SK-N-SH (cell line): ENCODE measurements at regions not wholly inside any gene's neighbourhood (a gene's known extent, or its start where the extent isn't known, plus 50 kb on each side); places are given as distances from the start of the nearest gene placed in this dataset.

Experiments used
- CTCF ChIA-PET: fragments of 300-600, 350-600 bp; formaldehyde crosslinking; extraction: SDS; loops from one replicate; lab custom pipeline; 2021; lab: Yijun Ruan, JAX
- POLR2A ChIA-PET: fragments of 350-600 bp; sonication (Branson Sonifier 250); formaldehyde crosslinking; extraction: SDS; loops from one replicate; lab custom pipeline; 2020; ENCODE audit warnings: antibody characterized with exemption, inconsistent platforms; lab: Yijun Ruan, JAX
- DNase-seq: peaks from one replicate; pipeline ENCODE4 v3.0.0; 2012
- H2AFZ ChIP-seq: fragments of 200-600 bp; sonication (generic); 2 replicates; pipeline ENCODE4 v1.8.1; 2016; ENCODE audit warnings: antibody characterized with exemption, mild to moderate bottlenecking, low read depth
- H3F3A ChIP-seq: fragments of 200-600 bp; sonication (generic); replicated peaks from 2 replicates; pipeline ENCODE3; 2016; ENCODE audit warnings: antibody characterized with exemption, mild to moderate bottlenecking; ENCODE audit not compliant: insufficient read depth
- H3K27ac ChIP-seq, 2 experiments: fragments of 200-500 bp in 1 of 2; fragments of 200-600 bp in 1 of 2; sonication (Bioruptor generic) in 1 of 2; sonication (generic), shearing (Covaris generic) in 1 of 2; 2 replicates each; pipeline versions ENCODE4 v1.5.1 to v1.6.1; 2014 to 2016; ENCODE audit warnings: low read depth in 2 of 2, inconsistent platforms in 1 of 2, low read length in 1 of 2, mild to moderate bottlenecking in 1 of 2, mixed read lengths in 1 of 2
- H3K27me3 ChIP-seq: fragments of 200-600 bp; sonication (generic), shearing (Covaris generic); 2 replicates; pipeline ENCODE4 v1.6.1; 2016; ENCODE audit warnings: mixed run types; ENCODE audit not compliant: insufficient read depth
- H3K36me3 ChIP-seq, 2 experiments: fragments of 200-500 bp in 1 of 2; fragments of 200-600 bp in 1 of 2; sonication (Bioruptor generic) in 1 of 2; sonication (generic) in 1 of 2; replicated peaks in 1 of 2; 2 replicates each; pipeline versions ENCODE3 to v1.5.1; 2014 to 2016; ENCODE audit warnings: low read length in 1 of 2, mild to moderate bottlenecking in 1 of 2; ENCODE audit not compliant: insufficient read depth in 2 of 2, control insufficient read depth in 1 of 2
- H3K4me1 ChIP-seq, 2 experiments: fragments of 200-500 bp in 1 of 2; fragments of 200-600 bp in 1 of 2; sonication (Bioruptor generic) in 1 of 2; sonication (generic), shearing (Covaris generic) in 1 of 2; 2 replicates each; pipeline versions ENCODE4 v1.5.1 to v1.6.1; 2014 to 2016; ENCODE audit warnings: low read depth in 1 of 2, low read length in 1 of 2, mixed run types in 1 of 2; ENCODE audit not compliant: insufficient read depth in 2 of 2, control insufficient read depth in 1 of 2
- H3K4me2 ChIP-seq: fragments of 200-600 bp; sonication (generic), shearing (Covaris generic); 2 replicates; pipeline ENCODE4 v1.6.1; 2017; ENCODE audit warnings: mixed run types
- H3K4me3 ChIP-seq, 2 experiments: fragments of 200-500 bp in 1 of 2; fragments of 200-600 bp in 1 of 2; sonication (Bioruptor generic) in 1 of 2; sonication (generic), shearing (Covaris generic) in 1 of 2; 2 replicates each; pipeline versions ENCODE4 v1.5.1 to v1.8.1; 2014 to 2016; ENCODE audit warnings: low read depth in 2 of 2, inconsistent platforms in 1 of 2, low read length in 1 of 2, mild to moderate bottlenecking in 1 of 2, mixed read lengths in 1 of 2, moderate library complexity in 1 of 2
- H3K79me2 ChIP-seq: fragments of 200-600 bp; sonication (generic); 2 replicates; pipeline ENCODE4 v1.8.1; 2017; ENCODE audit warnings: mild to moderate bottlenecking; ENCODE audit not compliant: insufficient read depth
- H3K9ac ChIP-seq: fragments of 200-600 bp; sonication (generic); 2 replicates; pipeline ENCODE4 v1.6.1; 2017; ENCODE audit warnings: mixed run types
- H3K9me2 ChIP-seq: fragments of 200-600 bp; sonication (generic); 2 replicates; pipeline ENCODE4 v1.6.1; 2017; ENCODE audit warnings: mixed run types
- H3K9me3 ChIP-seq: fragments of 200-600 bp; sonication (generic); 2 replicates; pipeline ENCODE4 v1.6.1; 2017; ENCODE audit warnings: mixed run types, mild to moderate bottlenecking, moderate library complexity
- H4K20me1 ChIP-seq: fragments of 200-600 bp; sonication (generic); 2 replicates; pipeline ENCODE4 v1.6.1; 2017; ENCODE audit warnings: mild to moderate bottlenecking, mixed run types; ENCODE audit not compliant: insufficient read depth
- CHD2 ChIP-seq: fragments of 150-350 bp; IDR thresholded peaks from 2 replicates; pipeline ENCODE4 v1.6.1; 2018; ENCODE audit warnings: low read length; ENCODE audit not compliant: partially characterized antibody
- ELF1 ChIP-seq: IDR thresholded peaks from 2 replicates; pipeline ENCODE4 v1.4.0; 2012
- EP300 ChIP-seq, 2 experiments: IDR thresholded peaks; 2 replicates each; pipeline versions ENCODE4 v1.4.0 to v1.6.1; 2012; ENCODE audit warnings: borderline replicate concordance in 1 of 2, low read depth in 1 of 2, low read length in 1 of 2
- EZH2phosphoT487 ChIP-seq: fragments of 200-600 bp; sonication (generic); IDR thresholded peaks from 2 replicates; pipeline ENCODE4 v1.6.1; 2017; ENCODE audit warnings: low read depth, mixed run types, mild to moderate bottlenecking, antibody characterized with exemption, moderate library complexity, borderline replicate concordance
- FOXJ3 ChIP-seq: sonication (generic); formaldehyde crosslinking; IDR thresholded peaks from 2 replicates; pipeline ENCODE4 v1.5.1; 2020; ENCODE audit warnings: mild to moderate bottlenecking, missing genetic modification reagents
- FOXM1 ChIP-seq: IDR thresholded peaks from 2 replicates; pipeline ENCODE4 v1.4.0; 2012; ENCODE audit warnings: low read depth, mild to moderate bottlenecking
- GATA2 ChIP-seq: sonication (generic); formaldehyde crosslinking; IDR thresholded peaks from 2 replicates; pipeline ENCODE4 v1.5.0; 2020; ENCODE audit warnings: mild to moderate bottlenecking, missing genetic modification reagents
- JUND ChIP-seq: IDR thresholded peaks from 2 replicates; pipeline ENCODE4 v1.4.0; 2012
- MEF2A ChIP-seq: IDR thresholded peaks from 2 replicates; pipeline ENCODE4 v1.4.0; 2012; ENCODE audit warnings: low read depth, borderline replicate concordance
- MXI1 ChIP-seq: IDR thresholded peaks from 2 replicates; pipeline ENCODE4 v1.6.1; 2012; ENCODE audit warnings: mild to moderate bottlenecking, low read depth, low read length, improper control_type of control experiment
- NRF1 ChIP-seq: IDR thresholded peaks from 2 replicates; pipeline ENCODE4 v1.6.1; 2012; ENCODE audit warnings: low read depth, mild to moderate bottlenecking, low read length
- POLR2AphosphoS5 ChIP-seq: IDR thresholded peaks from 2 replicates; pipeline ENCODE4 v1.6.1; 2012; ENCODE audit warnings: low read depth, low read length
- YY1 ChIP-seq: IDR thresholded peaks from 2 replicates; pipeline ENCODE4 v1.4.0; 2012; ENCODE audit warnings: low read depth, mild to moderate bottlenecking
- WGBS: methylation state at CpG from one replicate; pipeline ENCODE4 v1.1.6; 2017; ENCODE audit warnings: low lambda C conversion rate; 5-methylcytosine and 5-hydroxymethylcytosine counted together
- TF ChIP-seq, protein P1 (sequence below): fragments of 200-600 bp; sonication (generic); IDR thresholded peaks from 2 replicates; pipeline ENCODE4 v1.6.1; 2017; ENCODE audit warnings: antibody characterized with exemption, mild to moderate bottlenecking, moderate library complexity
- TF ChIP-seq, protein P2 (sequence below): IDR thresholded peaks from 2 replicates; pipeline ENCODE4 v1.4.0; 2012; ENCODE audit warnings: low read depth, borderline replicate concordance
- TF ChIP-seq, protein P3 (sequence below): IDR thresholded peaks from 2 replicates; pipeline ENCODE4 v1.6.1; 2012; ENCODE audit warnings: mild to moderate bottlenecking, low read depth, low read length, moderate library complexity
- TF ChIP-seq, protein P4 (sequence below): fragments of 150-350 bp; IDR thresholded peaks from 2 replicates; pipeline ENCODE4 v1.6.1; 2017; ENCODE audit warnings: antibody characterized with exemption, low read length, low read depth, borderline replicate concordance

DNA sequence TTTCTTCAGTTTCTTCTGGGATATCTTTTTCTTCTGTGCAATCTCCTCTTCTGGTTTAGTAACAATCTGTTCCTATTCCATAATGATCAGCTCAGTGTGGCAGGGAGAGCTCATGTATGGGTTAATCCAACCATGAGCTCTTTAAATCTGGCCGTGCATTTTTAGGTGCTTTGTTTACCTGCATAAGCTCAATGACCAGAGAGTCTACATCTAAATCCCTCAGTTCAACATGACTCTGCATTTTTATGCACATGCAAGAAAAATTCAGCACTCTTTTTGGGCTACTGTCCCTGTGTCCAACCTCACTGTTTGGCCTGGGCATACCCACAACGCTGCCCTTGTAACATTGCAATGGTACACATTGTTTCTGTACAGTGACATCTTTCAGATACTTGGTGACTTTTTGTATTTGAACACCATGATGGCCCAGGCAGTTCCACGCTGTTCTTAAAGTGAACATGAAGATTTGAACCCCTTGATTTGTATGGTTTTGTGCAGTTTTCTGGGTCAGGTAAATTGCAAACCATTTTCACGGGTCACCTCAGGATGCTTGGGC lies 243.3 kb upstream of the SRRM4 start:
- Histone ChIP-seq H2AFZ (no peak overlapping the region), H3K27me3 (no peaks in the 10 kb centered on the region), H3K79me2 (no peaks in the 10 kb centered on the region), H3K36me3 (no peaks in the 10 kb centered on the region), H3K4me1 (peaks cover 0 to 6% of the 10 kb centered on the region in 2 experiments; a peak in 1 of 4 replicates)
- TF ChIP-seq EZH2phosphoT487 (no peak), NRF1 (no peak), FOXJ3 (CRISPR knock-in tag) (no peak), CHD2 (no peak), MXI1 (no peak), GATA2 (no peak), EP300 (IDR thresholded peaks at IDR 0.05; ENCODE audit: borderline replicate concordance in 1 of 2, low read depth in 1 of 2, low read length in 1 of 2) (no peak), ELF1 (no peak), YY1 (no peak), JUND (no peak), MEF2A (no peak), POLR2AphosphoS5 (no peak), FOXM1 (no peak)
- TF ChIP-seq, protein P1, sequence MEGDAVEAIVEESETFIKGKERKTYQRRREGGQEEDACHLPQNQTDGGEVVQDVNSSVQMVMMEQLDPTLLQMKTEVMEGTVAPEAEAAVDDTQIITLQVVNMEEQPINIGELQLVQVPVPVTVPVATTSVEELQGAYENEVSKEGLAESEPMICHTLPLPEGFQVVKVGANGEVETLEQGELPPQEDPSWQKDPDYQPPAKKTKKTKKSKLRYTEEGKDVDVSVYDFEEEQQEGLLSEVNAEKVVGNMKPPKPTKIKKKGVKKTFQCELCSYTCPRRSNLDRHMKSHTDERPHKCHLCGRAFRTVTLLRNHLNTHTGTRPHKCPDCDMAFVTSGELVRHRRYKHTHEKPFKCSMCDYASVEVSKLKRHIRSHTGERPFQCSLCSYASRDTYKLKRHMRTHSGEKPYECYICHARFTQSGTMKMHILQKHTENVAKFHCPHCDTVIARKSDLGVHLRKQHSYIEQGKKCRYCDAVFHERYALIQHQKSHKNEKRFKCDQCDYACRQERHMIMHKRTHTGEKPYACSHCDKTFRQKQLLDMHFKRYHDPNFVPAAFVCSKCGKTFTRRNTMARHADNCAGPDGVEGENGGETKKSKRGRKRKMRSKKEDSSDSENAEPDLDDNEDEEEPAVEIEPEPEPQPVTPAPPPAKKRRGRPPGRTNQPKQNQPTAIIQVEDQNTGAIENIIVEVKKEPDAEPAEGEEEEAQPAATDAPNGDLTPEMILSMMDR = no peak
- TF ChIP-seq, protein P2, sequence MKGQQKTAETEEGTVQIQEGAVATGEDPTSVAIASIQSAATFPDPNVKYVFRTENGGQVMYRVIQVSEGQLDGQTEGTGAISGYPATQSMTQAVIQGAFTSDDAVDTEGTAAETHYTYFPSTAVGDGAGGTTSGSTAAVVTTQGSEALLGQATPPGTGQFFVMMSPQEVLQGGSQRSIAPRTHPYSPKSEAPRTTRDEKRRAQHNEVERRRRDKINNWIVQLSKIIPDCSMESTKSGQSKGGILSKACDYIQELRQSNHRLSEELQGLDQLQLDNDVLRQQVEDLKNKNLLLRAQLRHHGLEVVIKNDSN = no peak
- TF ChIP-seq, protein P3, sequence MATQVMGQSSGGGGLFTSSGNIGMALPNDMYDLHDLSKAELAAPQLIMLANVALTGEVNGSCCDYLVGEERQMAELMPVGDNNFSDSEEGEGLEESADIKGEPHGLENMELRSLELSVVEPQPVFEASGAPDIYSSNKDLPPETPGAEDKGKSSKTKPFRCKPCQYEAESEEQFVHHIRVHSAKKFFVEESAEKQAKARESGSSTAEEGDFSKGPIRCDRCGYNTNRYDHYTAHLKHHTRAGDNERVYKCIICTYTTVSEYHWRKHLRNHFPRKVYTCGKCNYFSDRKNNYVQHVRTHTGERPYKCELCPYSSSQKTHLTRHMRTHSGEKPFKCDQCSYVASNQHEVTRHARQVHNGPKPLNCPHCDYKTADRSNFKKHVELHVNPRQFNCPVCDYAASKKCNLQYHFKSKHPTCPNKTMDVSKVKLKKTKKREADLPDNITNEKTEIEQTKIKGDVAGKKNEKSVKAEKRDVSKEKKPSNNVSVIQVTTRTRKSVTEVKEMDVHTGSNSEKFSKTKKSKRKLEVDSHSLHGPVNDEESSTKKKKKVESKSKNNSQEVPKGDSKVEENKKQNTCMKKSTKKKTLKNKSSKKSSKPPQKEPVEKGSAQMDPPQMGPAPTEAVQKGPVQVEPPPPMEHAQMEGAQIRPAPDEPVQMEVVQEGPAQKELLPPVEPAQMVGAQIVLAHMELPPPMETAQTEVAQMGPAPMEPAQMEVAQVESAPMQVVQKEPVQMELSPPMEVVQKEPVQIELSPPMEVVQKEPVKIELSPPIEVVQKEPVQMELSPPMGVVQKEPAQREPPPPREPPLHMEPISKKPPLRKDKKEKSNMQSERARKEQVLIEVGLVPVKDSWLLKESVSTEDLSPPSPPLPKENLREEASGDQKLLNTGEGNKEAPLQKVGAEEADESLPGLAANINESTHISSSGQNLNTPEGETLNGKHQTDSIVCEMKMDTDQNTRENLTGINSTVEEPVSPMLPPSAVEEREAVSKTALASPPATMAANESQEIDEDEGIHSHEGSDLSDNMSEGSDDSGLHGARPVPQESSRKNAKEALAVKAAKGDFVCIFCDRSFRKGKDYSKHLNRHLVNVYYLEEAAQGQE = no peak
- TF ChIP-seq, protein P4, sequence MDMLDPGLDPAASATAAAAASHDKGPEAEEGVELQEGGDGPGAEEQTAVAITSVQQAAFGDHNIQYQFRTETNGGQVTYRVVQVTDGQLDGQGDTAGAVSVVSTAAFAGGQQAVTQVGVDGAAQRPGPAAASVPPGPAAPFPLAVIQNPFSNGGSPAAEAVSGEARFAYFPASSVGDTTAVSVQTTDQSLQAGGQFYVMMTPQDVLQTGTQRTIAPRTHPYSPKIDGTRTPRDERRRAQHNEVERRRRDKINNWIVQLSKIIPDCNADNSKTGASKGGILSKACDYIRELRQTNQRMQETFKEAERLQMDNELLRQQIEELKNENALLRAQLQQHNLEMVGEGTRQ = no peak
- TF ChIP-seq, all 33 proteins: peak for 0
- H3F3A ChIP-seq = no peaks in the 10 kb centered on the region
- no peak overlapping the region for H3K4me2 ChIP-seq
- POLR2A ChIA-PET = no interaction called here
- H3K9me3 ChIP-seq = no peaks in the 10 kb centered on the region
- no peak overlapping the region for H3K27ac ChIP-seq
- no peaks in the 10 kb centered on the region for H3K9me2 ChIP-seq
- no peak overlapping the region for H3K9ac ChIP-seq
- no peaks in the 10 kb centered on the region for H4K20me1 ChIP-seq
- DNase-seq = no peak
- CTCF ChIA-PET = interaction anchor here (1.1 kb wide), 1 partner anchor 25 kb away, joined by 3 read pairs; no protein-coding TSS in a partner anchor
- H3K4me3 ChIP-seq = no peak overlapping the region
- 19% methylated on average over 4 of the region's 4 CpGs for WGBS
